ENCODE measurements at regions not wholly inside any gene's neighbourhood (a gene's known extent, or its start where the extent isn't known, plus 50 kb on each side); places are given as distances from the start of the nearest gene placed in this dataset.

- Mint-ChIP-seq H3K27me3 (ENCODE audit: low read depth in 2 of 2) (peaks cover 44 to 60% of the 10 kb centered on the region in 2 donors), H3K27ac (no peak overlapping the region), H3K4me1 (peaks cover 8 to 11% of the 10 kb centered on the region in 2 donors), H3K9me3 (peaks cover 0 to 2% of the 10 kb centered on the region in 2 donors), H3K36me3 (no peaks in the 10 kb centered on the region), H3K4me3 (no peak overlapping the region)
- intact Hi-C loops (cut with micrococcal nuclease), result no loop called here
- no peak for ATAC-seq
- Histone ChIP-seq H3K36me3 (ENCODE audit: control insufficient read depth, insufficient read depth, low read length) (no peaks in the 10 kb centered on the region), H3K9me3 (ENCODE audit: control insufficient read depth, insufficient read depth, low read length) (no peaks in the 10 kb centered on the region), H3K4me3 (ENCODE audit: low read length) (no peak overlapping the region), H3K27ac (ENCODE audit: low read length) (no peak overlapping the region), H3K4me1 (ENCODE audit: control insufficient read depth, insufficient read depth, low read length) (no peaks in the 10 kb centered on the region), H3K27me3 (ENCODE audit: control insufficient read depth, insufficient read depth, low read length) (no peaks in the 10 kb centered on the region)
- WGBS (ENCODE audit: insufficient coverage), result 91% methylated on average over 5 of the region's 6 CpGs
- no peak for DNase-seq
- TF ChIP-seq CTCF (IDR thresholded peaks at IDR 0.05), result no peak
Measured at GRCh38 chr6:16974704-16975359, 127.0 kb upstream of the STMND1 start.

DNA sequence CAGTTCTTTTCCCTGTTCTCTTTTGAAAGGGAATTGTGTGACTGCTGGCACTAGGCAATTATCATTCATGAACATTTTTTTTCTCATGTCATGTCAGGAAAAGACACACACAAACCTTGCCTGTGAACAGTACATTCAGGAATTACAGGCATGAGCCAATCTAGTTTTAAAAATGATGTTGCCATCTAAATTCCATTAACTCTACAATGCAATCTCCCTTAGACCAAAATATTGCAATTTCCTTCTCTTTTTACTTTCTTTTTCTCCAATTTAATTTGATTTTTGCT, 127.5 kb upstream of the STMND1 start:
- H3K27me3 ChIP-seq (ENCODE audit: control insufficient read depth, insufficient read depth, low read length), result no peaks in the 10 kb centered on the region
- no peak overlapping the region for H3K27ac ChIP-seq (ENCODE audit: low read length)
- H3K4me3 ChIP-seq (ENCODE audit: low read length), result no peak overlapping the region
- H3K27ac Mint-ChIP-seq, result no peak overlapping the region
- peaks cover 44 to 55% of the 10 kb centered on the region in 2 donors for H3K27me3 Mint-ChIP-seq (ENCODE audit: low read depth in 2 of 2)
- peaks cover 3 to 6% of the 10 kb centered on the region in 2 donors for H3K4me1 Mint-ChIP-seq
- DNase-seq (no peak), ATAC-seq (no peak)
- intact Hi-C loops (cut with micrococcal nuclease), result no loop called here
- H3K36me3 ChIP-seq (ENCODE audit: control insufficient read depth, insufficient read depth, low read length), result no peaks in the 10 kb centered on the region
- H3K4me3 Mint-ChIP-seq, result no peak overlapping the region
- H3K9me3 ChIP-seq (ENCODE audit: control insufficient read depth, insufficient read depth, low read length), result no peaks in the 10 kb centered on the region
- no peak for TF ChIP-seq CTCF (IDR thresholded peaks at IDR 0.05)
- H3K9me3 Mint-ChIP-seq, result no peaks in the 10 kb centered on the region
- H3K4me1 ChIP-seq (ENCODE audit: control insufficient read depth, insufficient read depth, low read length), result no peaks in the 10 kb centered on the region
- no peaks in the 10 kb centered on the region for H3K36me3 Mint-ChIP-seq

- 81% methylated on average over 12 of the region's 12 CpGs for WGBS (ENCODE audit: insufficient coverage)
- no peaks in the 10 kb centered on the region for H3K9me3 Mint-ChIP-seq
Measured at GRCh38 chr6:16973545-16974386, 128.1 kb upstream of the STMND1 start.

More at GRCh38 chr6:16973545-16974386, 128.1 kb upstream of the STMND1 start:
- Histone ChIP-seq H3K27ac (ENCODE audit: low read length) (no peak overlapping the region), H3K36me3 (ENCODE audit: control insufficient read depth, insufficient read depth, low read length) (no peaks in the 10 kb centered on the region), H3K4me3 (ENCODE audit: low read length) (no peak overlapping the region), H3K27me3 (ENCODE audit: control insufficient read depth, insufficient read depth, low read length) (no peaks in the 10 kb centered on the region), H3K9me3 (ENCODE audit: control insufficient read depth, insufficient read depth, low read length) (no peaks in the 10 kb centered on the region), H3K4me1 (ENCODE audit: control insufficient read depth, insufficient read depth, low read length) (no peaks in the 10 kb centered on the region)
- DNase-seq, result no peak
- H3K27ac Mint-ChIP-seq, result no peak overlapping the region
- H3K4me1 Mint-ChIP-seq, result peaks cover 0 to under 1% of the 10 kb centered on the region in 2 donors
- no peaks in the 10 kb centered on the region for H3K36me3 Mint-ChIP-seq
- peaks cover 38 to 49% of the 10 kb centered on the region in 2 donors for H3K27me3 Mint-ChIP-seq (ENCODE audit: low read depth in 2 of 2)
- no peak for TF ChIP-seq CTCF (IDR thresholded peaks at IDR 0.05)
- no peak for ATAC-seq
- no peak overlapping the region for H3K4me3 Mint-ChIP-seq
- intact Hi-C loops (cut with micrococcal nuclease), result no loop called here
